PC-3 (cell line): ENCODE measurements at regions not wholly inside any gene's neighbourhood (a gene's known extent, or its start where the extent isn't known, plus 50 kb on each side); places are given as distances from the start of the nearest gene placed in this dataset.

Source experiments
- EZH2phosphoT487 ChIP-seq: fragments of 300-600 bp; sonication (generic); IDR thresholded peaks from 2 replicates; pipeline ENCODE4 v1.6.1; 2018; ENCODE audit warnings: mild to moderate bottlenecking, antibody characterized with exemption, low read length, borderline replicate concordance
- TF ChIP-seq, protein P1 (sequence below): fragments of 300-600 bp; sonication (generic); conservative IDR thresholded peaks from 2 replicates; pipeline ENCODE4 v1.5.1; 2017; ENCODE audit warnings: antibody characterized with exemption, low read depth, mild to moderate bottlenecking, low read length

DNA sequence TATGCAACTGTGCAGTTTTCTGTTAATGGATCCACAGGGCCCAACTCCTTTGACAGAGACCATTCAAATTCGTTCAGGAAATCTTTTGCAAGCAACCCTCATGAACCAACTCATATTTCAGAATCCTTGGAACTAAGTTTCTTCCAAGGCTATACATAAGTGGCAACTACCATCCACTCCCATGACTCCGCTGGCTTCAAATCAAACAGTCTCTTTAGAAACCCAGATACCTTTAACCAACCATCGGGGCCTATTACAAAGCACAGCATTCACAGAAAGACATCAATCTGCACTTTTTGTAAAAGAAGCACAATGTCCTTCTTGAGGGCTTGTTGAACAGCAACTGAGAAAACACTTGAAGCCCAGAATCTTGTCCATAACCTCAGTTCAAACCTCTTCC lies 526.9 kb downstream of the DTWD2 start:
- TF ChIP-seq, protein P1, sequence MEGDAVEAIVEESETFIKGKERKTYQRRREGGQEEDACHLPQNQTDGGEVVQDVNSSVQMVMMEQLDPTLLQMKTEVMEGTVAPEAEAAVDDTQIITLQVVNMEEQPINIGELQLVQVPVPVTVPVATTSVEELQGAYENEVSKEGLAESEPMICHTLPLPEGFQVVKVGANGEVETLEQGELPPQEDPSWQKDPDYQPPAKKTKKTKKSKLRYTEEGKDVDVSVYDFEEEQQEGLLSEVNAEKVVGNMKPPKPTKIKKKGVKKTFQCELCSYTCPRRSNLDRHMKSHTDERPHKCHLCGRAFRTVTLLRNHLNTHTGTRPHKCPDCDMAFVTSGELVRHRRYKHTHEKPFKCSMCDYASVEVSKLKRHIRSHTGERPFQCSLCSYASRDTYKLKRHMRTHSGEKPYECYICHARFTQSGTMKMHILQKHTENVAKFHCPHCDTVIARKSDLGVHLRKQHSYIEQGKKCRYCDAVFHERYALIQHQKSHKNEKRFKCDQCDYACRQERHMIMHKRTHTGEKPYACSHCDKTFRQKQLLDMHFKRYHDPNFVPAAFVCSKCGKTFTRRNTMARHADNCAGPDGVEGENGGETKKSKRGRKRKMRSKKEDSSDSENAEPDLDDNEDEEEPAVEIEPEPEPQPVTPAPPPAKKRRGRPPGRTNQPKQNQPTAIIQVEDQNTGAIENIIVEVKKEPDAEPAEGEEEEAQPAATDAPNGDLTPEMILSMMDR: no peak
- TF ChIP-seq EZH2phosphoT487: no peak
